ENCODE measurements at regions not wholly inside any gene's neighbourhood (a gene's known extent, or its start where the extent isn't known, plus 50 kb on each side); places are given as distances from the start of the nearest gene placed in this dataset.

DNA sequence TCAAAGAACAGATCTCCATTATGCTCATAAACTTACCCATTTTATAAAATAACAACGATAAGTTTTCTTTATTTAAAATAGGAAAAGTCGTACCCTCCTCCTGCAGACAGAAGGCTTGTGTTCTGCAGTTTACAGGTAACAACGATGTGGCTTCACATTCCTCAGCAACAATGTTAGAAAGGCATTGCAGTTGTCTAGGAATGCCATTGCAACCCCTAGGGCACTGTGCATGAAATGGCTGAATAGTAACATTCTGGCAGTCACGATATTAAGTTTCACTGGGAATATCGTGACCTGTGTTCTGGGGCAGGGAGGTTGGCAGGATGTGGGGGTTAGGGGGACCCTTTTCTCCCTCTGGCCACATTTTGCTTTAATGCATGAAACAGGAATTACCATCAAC is 331.9 kb downstream of the DEPDC1B start:
- TF ChIP-seq CBX5 (IDR thresholded peaks at IDR 0.05; ENCODE audit: low read depth) (no peak), BACH1 (IDR thresholded peaks at IDR 0.05; ENCODE audit: borderline replicate concordance) (no peak), CREB1 (IDR thresholded peaks at IDR 0.05; ENCODE audit: low read depth) (no peak), POLR2AphosphoS5 (IDR thresholded peaks at IDR 0.05; ENCODE audit: low read length) (no peak), SREBF1 (IDR thresholded peaks at IDR 0.05; ENCODE audit: low read length) (no peak), POLR2A (IDR thresholded peaks at IDR 0.05; ENCODE audit: low read depth, low read length) (no peak)
- TF ChIP-seq, protein P1, sequence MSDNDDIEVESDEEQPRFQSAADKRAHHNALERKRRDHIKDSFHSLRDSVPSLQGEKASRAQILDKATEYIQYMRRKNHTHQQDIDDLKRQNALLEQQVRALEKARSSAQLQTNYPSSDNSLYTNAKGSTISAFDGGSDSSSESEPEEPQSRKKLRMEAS (IDR thresholded peaks at IDR 0.05; ENCODE audit: low read depth, low read length), result no peak
- TF ChIP-seq, protein P2, sequence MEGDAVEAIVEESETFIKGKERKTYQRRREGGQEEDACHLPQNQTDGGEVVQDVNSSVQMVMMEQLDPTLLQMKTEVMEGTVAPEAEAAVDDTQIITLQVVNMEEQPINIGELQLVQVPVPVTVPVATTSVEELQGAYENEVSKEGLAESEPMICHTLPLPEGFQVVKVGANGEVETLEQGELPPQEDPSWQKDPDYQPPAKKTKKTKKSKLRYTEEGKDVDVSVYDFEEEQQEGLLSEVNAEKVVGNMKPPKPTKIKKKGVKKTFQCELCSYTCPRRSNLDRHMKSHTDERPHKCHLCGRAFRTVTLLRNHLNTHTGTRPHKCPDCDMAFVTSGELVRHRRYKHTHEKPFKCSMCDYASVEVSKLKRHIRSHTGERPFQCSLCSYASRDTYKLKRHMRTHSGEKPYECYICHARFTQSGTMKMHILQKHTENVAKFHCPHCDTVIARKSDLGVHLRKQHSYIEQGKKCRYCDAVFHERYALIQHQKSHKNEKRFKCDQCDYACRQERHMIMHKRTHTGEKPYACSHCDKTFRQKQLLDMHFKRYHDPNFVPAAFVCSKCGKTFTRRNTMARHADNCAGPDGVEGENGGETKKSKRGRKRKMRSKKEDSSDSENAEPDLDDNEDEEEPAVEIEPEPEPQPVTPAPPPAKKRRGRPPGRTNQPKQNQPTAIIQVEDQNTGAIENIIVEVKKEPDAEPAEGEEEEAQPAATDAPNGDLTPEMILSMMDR (IDR thresholded peaks at IDR 0.05 in 2 of 3, conservative IDR thresholded peaks at IDR 0.05 in 1 of 3; ENCODE audit: control insufficient read depth in 2 of 3, extremely low read depth in 1 of 3, insufficient read depth in 1 of 3, low read depth in 3 of 3, low read length in 3 of 3), result no peak
- TF ChIP-seq, protein P3, sequence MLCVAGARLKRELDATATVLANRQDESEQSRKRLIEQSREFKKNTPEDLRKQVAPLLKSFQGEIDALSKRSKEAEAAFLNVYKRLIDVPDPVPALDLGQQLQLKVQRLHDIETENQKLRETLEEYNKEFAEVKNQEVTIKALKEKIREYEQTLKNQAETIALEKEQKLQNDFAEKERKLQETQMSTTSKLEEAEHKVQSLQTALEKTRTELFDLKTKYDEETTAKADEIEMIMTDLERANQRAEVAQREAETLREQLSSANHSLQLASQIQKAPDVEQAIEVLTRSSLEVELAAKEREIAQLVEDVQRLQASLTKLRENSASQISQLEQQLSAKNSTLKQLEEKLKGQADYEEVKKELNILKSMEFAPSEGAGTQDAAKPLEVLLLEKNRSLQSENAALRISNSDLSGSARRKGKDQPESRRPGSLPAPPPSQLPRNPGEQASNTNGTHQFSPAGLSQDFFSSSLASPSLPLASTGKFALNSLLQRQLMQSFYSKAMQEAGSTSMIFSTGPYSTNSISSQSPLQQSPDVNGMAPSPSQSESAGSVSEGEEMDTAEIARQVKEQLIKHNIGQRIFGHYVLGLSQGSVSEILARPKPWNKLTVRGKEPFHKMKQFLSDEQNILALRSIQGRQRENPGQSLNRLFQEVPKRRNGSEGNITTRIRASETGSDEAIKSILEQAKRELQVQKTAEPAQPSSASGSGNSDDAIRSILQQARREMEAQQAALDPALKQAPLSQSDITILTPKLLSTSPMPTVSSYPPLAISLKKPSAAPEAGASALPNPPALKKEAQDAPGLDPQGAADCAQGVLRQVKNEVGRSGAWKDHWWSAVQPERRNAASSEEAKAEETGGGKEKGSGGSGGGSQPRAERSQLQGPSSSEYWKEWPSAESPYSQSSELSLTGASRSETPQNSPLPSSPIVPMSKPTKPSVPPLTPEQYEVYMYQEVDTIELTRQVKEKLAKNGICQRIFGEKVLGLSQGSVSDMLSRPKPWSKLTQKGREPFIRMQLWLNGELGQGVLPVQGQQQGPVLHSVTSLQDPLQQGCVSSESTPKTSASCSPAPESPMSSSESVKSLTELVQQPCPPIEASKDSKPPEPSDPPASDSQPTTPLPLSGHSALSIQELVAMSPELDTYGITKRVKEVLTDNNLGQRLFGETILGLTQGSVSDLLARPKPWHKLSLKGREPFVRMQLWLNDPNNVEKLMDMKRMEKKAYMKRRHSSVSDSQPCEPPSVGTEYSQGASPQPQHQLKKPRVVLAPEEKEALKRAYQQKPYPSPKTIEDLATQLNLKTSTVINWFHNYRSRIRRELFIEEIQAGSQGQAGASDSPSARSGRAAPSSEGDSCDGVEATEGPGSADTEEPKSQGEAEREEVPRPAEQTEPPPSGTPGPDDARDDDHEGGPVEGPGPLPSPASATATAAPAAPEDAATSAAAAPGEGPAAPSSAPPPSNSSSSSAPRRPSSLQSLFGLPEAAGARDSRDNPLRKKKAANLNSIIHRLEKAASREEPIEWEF (IDR thresholded peaks at IDR 0.05; ENCODE audit: insufficient replicate concordance, low read depth, low read length), result no peak
- TF ChIP-seq, protein P4, sequence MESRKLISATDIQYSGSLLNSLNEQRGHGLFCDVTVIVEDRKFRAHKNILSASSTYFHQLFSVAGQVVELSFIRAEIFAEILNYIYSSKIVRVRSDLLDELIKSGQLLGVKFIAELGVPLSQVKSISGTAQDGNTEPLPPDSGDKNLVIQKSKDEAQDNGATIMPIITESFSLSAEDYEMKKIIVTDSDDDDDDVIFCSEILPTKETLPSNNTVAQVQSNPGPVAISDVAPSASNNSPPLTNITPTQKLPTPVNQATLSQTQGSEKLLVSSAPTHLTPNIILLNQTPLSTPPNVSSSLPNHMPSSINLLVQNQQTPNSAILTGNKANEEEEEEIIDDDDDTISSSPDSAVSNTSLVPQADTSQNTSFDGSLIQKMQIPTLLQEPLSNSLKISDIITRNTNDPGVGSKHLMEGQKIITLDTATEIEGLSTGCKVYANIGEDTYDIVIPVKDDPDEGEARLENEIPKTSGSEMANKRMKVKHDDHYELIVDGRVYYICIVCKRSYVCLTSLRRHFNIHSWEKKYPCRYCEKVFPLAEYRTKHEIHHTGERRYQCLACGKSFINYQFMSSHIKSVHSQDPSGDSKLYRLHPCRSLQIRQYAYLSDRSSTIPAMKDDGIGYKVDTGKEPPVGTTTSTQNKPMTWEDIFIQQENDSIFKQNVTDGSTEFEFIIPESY (IDR thresholded peaks at IDR 0.05), result no peak
